ENCODE measurements at regions not wholly inside any gene's neighbourhood (a gene's known extent, or its start where the extent isn't known, plus 50 kb on each side); places are given as distances from the start of the nearest gene placed in this dataset.

DNA sequence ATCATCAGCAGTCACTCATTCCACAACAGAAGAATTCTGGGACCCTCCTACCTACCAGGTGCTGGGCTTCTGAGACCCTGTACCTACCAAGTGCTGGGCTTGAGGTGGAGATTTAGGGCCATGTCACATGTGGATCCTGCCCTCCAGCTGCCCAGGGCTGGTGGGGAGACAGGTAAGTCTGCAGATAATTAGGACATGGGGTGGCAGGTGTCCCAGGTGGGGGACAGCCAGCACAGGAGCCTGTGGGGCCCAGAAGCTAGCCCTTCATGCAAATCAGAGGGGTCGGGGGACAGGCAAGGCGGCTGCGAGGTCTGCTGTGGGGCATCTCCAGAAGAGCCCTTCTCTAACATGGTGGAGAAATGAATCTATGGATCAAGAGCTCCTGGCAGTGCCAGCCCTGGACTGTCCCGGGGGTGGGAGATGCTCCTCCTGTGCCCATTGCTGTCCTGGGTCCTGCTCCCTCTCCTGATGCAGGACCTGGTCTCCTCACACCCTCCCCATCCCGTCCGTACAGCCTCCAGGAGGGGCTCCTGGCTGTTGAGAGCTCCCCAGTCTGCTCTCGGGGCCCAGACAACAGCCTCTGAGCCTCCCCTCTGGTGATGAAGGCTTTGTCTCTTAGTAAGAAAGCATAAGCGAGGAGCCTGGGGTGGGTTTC is 106.3 kb upstream of the GLI2 start:
- Histone ChIP-seq H4K20me1 (ENCODE audit: insufficient read depth, low read length) (no peaks in the 10 kb centered on the region), H3K4me3 (ENCODE audit: insufficient read depth, low read length) (no peak overlapping the region), H3K79me2 (ENCODE audit: insufficient read depth, low read length) (no peaks in the 10 kb centered on the region), H3K4me2 (ENCODE audit: insufficient read depth, low read length) (no peak overlapping the region), H3K4me1 (ENCODE audit: insufficient read depth, low read length) (no peaks in the 10 kb centered on the region), H3K36me3 (ENCODE audit: insufficient read depth, low read length) (no peaks in the 10 kb centered on the region), H2AFZ (ENCODE audit: low read length) (no peak overlapping the region), H3K27ac (ENCODE audit: low read depth, low read length) (no peak overlapping the region), H3K9me3 (ENCODE audit: low read depth, low read length) (no peaks in the 10 kb centered on the region), H3K27me3 (ENCODE audit: insufficient read depth, low read length) (no peaks in the 10 kb centered on the region)
- peak; percentile 47 for DNase-seq (ENCODE audit: insufficient read length, low spot score, missing footprints)
- TF ChIP-seq, protein P1, sequence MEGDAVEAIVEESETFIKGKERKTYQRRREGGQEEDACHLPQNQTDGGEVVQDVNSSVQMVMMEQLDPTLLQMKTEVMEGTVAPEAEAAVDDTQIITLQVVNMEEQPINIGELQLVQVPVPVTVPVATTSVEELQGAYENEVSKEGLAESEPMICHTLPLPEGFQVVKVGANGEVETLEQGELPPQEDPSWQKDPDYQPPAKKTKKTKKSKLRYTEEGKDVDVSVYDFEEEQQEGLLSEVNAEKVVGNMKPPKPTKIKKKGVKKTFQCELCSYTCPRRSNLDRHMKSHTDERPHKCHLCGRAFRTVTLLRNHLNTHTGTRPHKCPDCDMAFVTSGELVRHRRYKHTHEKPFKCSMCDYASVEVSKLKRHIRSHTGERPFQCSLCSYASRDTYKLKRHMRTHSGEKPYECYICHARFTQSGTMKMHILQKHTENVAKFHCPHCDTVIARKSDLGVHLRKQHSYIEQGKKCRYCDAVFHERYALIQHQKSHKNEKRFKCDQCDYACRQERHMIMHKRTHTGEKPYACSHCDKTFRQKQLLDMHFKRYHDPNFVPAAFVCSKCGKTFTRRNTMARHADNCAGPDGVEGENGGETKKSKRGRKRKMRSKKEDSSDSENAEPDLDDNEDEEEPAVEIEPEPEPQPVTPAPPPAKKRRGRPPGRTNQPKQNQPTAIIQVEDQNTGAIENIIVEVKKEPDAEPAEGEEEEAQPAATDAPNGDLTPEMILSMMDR (IDR thresholded peaks at IDR 0.05; ENCODE audit: extremely low read depth, low read depth, low read length), result no peak

- Histone ChIP-seq H3K9me3 (ENCODE audit: low read depth, low read length) (no peaks in the 10 kb centered on the region), H3K36me3 (ENCODE audit: insufficient read depth, low read length) (no peaks in the 10 kb centered on the region), H3K4me3 (ENCODE audit: insufficient read depth, low read length) (no peak overlapping the region), H3K79me2 (ENCODE audit: insufficient read depth, low read length) (no peaks in the 10 kb centered on the region), H3K27me3 (ENCODE audit: insufficient read depth, low read length) (no peaks in the 10 kb centered on the region), H2AFZ (ENCODE audit: low read length) (no peak overlapping the region), H3K27ac (ENCODE audit: low read depth, low read length) (no peak overlapping the region), H3K4me2 (ENCODE audit: insufficient read depth, low read length) (no peak overlapping the region), H3K4me1 (ENCODE audit: insufficient read depth, low read length) (no peaks in the 10 kb centered on the region), H4K20me1 (ENCODE audit: insufficient read depth, low read length) (no peaks in the 10 kb centered on the region)
- TF ChIP-seq, protein P1 (IDR thresholded peaks at IDR 0.05; ENCODE audit: extremely low read depth, low read depth, low read length), result no peak
- DNase-seq (ENCODE audit: insufficient read length, low spot score, missing footprints), result peak; percentile 63
These were observed 105.5 kb upstream of the GLI2 start for GRCh38 chr2:120630031-120630701.

DNA sequence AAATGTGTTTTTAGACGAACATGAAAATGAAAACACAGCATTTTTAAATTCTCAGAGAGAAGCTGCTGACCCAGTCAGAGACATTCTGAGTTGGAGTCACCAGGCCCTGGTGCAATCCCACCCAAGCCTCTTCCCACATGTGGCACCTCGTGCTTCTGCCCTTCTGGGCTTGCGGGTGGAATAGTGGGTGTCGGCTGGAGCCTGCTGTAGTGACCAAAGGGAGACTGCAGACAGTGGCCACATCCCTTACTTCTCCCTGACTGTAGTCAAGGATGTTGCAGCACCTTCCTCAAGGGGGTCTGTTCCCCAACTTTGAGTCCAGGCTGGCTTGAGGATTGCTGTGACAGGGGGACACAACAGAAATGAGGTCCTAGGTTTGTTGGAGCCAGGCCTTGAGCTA is 104.4 kb upstream of the GLI2 start:
- Histone ChIP-seq H2AFZ (ENCODE audit: low read length) (no peak overlapping the region), H3K27me3 (ENCODE audit: insufficient read depth, low read length) (no peaks in the 10 kb centered on the region), H4K20me1 (ENCODE audit: insufficient read depth, low read length) (no peaks in the 10 kb centered on the region), H3K4me2 (ENCODE audit: insufficient read depth, low read length) (no peak overlapping the region), H3K4me1 (ENCODE audit: insufficient read depth, low read length) (no peaks in the 10 kb centered on the region), H3K79me2 (ENCODE audit: insufficient read depth, low read length) (no peaks in the 10 kb centered on the region), H3K9me3 (ENCODE audit: low read depth, low read length) (no peaks in the 10 kb centered on the region), H3K36me3 (ENCODE audit: insufficient read depth, low read length) (no peaks in the 10 kb centered on the region), H3K27ac (ENCODE audit: low read depth, low read length) (no peak overlapping the region), H3K4me3 (ENCODE audit: insufficient read depth, low read length) (no peak overlapping the region)
- peak; percentile 37 for DNase-seq (ENCODE audit: insufficient read length, low spot score, missing footprints)
- TF ChIP-seq, protein P1 (IDR thresholded peaks at IDR 0.05; ENCODE audit: extremely low read depth, low read depth, low read length), result no peak

GRCh38 chr2:120631724-120632123 is 103.9 kb upstream of the GLI2 start:
- TF ChIP-seq, protein P1 (IDR thresholded peaks at IDR 0.05; ENCODE audit: extremely low read depth, low read depth, low read length), result no peak

More at GRCh38 chr2:120631724-120632123, 103.9 kb upstream of the GLI2 start:
- Histone ChIP-seq H4K20me1 (ENCODE audit: insufficient read depth, low read length) (no peaks in the 10 kb centered on the region), H3K9me3 (ENCODE audit: low read depth, low read length) (no peaks in the 10 kb centered on the region), H3K27me3 (ENCODE audit: insufficient read depth, low read length) (no peaks in the 10 kb centered on the region), H3K4me3 (ENCODE audit: insufficient read depth, low read length) (no peak overlapping the region), H3K4me2 (ENCODE audit: insufficient read depth, low read length) (no peak overlapping the region), H3K27ac (ENCODE audit: low read depth, low read length) (no peak overlapping the region), H3K4me1 (ENCODE audit: insufficient read depth, low read length) (no peaks in the 10 kb centered on the region), H2AFZ (ENCODE audit: low read length) (no peak overlapping the region), H3K36me3 (ENCODE audit: insufficient read depth, low read length) (no peaks in the 10 kb centered on the region), H3K79me2 (ENCODE audit: insufficient read depth, low read length) (no peaks in the 10 kb centered on the region)
- DNase-seq (ENCODE audit: insufficient read length, low spot score, missing footprints), result no peak
